HG02981 (cell line): ENCODE measurements at regions not wholly inside any gene's neighbourhood (a gene's known extent, or its start where the extent isn't known, plus 50 kb on each side); places are given as distances from the start of the nearest gene placed in this dataset.

Source experiments
- ATAC-seq: cut with Tn5 transposase; IDR thresholded peaks from one replicate; pipeline ENCODE4 v1.9.1; 2021; ENCODE audit warnings: mild to moderate bottlenecking, moderate library complexity; ENCODE audit not compliant: unreplicated experiment

DNA sequence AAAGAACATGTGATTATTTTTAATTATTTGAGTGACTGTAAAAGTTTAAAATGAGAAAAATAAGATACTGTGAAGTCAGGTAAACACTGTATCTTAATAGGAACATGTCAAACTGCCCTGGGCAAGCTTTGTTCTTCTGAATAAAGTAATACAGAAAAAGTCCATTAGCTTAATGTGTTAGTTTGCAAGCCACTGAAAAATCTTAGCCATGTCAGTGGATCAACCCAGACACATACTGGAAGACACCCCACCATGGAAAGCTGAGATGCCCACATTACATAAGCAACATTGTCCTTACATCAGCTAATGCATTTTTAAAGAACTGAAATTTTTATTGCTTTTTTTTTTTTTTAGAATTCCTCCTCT, 155.2 kb downstream of the BBOX1 start:
- no peak for ATAC-seq

DNA sequence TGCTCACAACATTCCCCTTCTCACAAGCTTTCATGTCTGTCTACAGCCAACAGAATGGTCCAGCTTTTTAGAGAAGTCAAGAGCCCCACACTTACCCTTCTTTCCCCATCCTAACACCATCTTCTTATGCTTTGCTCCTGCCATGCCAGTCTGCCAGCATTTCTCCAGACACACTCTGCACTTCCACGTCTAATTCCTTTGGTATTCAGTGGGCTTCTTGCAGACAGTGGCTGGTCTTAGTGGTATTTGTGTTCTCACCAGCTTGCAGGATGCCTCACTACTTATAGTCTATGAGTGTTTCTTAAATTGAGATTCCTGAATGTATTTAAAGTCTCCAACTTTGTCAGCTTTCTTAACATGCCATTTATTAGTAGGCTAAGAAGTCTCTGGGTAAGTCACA, 154.4 kb downstream of the BBOX1 start:
- ATAC-seq, result no peak

DNA sequence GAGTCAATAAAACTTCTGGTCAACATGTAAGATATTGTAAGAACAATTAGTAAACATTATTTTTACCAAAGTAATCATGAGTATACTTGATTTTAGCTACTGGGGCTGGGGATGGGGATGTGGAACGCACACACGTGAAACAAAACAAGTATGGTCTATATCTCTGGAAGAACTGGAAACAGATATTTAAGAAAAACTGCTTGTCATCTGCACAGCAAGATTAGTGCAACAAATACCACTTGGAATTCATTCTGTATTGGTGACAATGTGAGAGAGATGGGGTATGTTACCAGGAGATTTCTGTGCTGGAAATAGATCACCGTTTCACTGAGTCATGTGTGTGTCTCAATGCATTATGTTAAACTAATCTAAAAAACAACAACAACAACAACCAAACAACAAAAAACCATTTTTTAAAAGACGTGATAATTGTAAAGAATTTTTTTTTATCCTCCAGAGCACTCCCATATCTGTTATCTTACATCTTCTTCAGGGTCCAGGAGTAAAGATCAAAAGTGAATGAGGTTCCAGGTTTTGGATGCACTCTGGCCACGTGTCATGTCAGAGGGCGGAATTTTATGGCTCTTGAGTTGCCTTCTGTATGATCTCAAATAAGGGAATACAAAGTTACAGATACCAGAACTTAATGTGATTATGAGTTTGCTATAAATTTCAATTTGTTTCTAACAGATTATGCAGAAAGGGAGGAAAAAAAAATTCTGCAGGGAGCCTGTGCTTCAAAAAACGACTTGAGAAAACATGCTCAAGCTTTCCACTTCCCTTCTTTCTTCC, 153.0 kb downstream of the BBOX1 start:
- ATAC-seq, result no peak

DNA sequence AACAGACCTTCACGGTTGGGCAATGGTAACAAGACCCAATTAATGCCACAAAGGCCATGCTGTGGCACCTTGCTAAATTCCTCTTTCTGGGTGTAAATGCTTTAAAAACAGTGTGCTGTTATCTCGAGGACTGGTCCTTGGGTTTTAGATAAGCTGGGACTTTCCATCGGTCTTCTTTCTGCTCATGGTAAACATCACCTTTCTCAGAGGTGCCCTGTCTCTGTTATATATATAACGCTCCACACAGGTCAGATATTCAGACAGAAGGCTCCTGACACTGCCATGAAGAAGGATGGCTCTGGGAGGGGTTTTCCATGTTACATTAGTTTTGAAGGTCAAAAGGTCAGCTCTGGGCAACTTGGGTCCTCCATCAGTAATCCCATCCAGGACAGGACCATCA, 151.6 kb downstream of the BBOX1 start:
- no peak for ATAC-seq

DNA sequence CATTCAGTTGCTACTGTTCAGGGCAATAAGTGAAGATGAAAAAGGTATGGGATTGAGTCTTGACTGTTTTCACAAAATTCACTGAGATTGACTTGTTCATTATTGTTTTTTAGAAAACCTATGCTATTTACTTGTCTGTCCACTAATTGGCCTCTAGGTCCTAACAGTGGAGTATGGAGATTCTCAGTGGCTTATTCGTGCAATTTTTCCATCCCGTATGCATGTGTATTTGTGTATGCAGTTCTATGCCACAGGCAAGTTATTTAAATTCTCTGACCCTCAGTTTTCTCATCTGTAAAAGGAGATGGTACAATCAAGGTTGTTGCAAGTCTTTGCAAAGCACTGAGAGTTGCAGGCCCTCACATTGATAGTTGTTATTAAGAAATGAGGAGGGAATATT, 151.0 kb downstream of the BBOX1 start:
- no peak for ATAC-seq

DNA sequence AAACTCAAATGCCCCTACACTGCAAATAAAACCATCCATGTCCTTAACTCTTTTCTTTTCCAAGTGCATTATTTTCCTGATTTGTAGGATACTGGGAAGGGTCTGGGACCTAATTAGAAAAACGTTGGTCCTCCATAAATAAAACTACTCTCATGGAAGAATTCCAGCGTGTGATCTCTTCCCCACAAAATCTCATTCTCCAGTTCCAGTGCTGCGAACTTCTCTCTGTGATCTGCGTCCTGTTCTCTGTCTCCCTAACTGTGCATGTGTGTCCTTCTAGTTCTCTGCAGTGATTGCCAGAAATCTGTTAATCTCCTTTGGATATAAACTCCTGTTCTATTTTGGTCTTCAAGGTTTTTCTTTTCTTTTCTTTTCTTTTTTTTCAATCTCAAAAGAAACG, 148.1 kb downstream of the BBOX1 start:
- no peak for ATAC-seq

DNA sequence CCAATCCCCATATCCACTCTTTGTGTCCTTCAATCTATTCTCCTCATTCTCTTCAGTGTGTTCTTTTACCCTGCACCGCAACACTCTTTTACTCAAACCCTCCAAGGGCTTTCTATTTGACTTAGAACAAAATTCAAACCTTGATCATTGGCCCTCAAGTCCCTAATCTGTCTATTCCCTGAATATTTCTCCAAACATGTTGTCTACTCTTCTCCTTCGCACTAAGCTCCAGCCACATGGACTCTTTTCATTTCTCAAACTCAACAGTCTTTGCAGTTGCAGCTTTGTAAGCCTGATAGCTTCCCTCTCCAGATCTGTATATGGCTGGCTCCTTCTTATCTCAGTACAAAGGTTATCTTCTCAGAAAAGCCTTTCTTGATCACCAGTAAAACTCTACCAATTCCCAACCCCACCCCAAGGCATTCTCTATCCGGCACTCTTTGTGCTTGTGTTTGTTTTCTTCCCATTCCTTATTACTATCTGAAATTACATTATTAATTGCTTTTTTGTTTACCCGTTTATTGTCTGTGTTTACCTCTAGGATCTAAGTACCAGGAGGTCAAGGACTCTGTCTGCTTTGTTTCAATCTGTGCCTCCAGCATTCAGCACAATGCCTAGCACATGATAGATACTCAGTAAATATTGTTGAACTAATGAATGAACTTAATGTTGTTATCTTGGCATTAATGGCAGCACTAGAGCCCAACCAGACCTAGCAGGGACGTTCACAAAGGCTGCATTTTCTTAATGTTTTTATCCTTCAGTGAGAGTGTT, 147.4 kb downstream of the BBOX1 start:
- ATAC-seq, result no peak

DNA sequence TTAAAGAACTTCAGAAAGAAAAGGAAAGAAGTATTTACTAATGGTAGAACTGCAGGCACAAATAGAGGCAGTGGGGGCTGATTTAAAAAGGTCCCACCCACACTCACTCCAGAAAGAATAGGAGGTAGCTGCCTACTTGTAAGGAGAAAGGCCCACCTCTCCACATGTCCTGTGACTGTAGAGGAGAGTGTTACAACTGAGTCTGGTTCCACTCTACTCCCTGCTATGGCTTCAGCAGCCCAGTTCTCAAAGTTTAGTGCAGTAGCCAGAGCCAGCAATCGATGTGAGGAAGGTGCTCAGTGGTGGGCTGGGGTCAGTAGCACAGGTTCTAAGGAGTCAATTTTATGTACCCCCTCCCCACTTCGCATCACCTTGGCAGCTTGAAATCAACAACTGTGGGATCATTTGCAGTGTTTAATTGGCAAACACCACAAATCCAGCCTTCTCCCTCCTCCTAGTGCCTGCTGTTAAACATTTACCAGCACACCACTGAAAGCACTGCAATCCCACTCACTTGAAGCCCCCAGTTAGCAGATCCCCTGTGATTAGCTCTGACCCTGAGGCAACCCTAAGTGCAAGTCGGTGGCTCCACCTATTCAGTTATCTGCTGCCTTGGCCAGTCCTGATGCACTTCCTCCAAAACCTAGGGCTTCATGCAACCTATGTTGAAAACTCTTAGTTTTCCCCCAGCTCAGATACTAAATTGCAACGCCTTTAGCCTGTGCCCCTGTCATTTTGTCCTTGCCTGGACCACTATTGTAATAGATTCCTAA, 146.6 kb downstream of the BBOX1 start:
- ATAC-seq, result no peak

DNA sequence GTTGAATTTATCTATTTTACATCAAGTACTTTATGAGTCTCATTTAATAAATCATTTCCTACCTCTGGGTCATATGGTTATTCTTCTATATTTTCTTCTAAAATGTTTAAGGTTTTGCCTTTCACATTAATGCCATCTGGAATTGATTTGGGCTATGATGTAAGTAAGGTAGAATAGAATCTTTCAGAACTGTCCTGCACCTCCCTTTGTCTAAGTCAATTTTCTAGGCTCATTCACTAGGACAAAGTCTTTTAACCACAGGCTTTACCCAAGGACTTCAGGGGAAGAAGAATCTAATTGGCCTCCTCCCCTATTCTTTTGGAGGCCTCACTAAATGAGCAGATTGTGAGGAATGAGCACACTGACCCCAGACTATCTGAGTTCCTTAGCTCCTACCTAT, 146.0 kb downstream of the BBOX1 start:
- no peak for ATAC-seq

DNA sequence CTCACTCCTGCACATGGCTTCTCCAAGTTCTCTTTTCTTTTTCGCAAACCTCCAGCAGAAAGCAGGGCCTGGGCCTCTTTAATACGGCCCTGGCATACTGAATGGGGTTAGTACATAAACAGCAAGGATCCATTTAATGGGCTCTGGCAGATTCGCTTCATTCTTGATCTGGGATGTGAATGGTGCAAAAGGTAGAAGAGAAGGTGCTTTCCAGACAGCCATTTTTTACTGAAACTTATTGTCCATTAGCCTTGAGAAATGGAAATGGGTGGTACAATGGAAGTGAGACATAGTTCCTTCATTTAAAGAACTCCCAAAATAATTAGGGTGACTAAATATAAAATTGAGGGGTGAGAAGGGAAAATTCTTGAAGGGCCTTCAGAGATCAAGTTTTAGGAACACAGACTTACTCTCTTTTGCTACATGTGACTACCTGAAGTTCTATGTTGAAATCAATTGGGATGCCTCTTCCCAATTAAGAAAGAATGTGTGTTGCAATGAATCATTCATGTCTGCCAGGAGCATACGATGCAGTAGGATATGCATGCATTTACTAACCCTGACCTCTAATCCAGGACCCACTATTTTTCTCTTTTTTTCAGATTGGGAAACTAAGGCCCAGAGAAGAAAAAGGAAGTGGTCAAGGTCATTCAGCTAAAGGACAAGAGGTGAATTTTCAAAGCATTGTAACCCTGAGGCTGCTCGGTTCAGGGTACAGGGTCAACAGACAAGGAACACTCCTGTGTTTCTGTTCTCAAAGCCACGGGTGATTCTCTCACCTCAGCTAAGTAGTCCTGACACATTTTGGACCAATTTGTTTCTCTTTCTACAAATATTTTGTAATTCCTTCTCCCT, 144.1 kb downstream of the BBOX1 start:
- ATAC-seq, result no peak

DNA sequence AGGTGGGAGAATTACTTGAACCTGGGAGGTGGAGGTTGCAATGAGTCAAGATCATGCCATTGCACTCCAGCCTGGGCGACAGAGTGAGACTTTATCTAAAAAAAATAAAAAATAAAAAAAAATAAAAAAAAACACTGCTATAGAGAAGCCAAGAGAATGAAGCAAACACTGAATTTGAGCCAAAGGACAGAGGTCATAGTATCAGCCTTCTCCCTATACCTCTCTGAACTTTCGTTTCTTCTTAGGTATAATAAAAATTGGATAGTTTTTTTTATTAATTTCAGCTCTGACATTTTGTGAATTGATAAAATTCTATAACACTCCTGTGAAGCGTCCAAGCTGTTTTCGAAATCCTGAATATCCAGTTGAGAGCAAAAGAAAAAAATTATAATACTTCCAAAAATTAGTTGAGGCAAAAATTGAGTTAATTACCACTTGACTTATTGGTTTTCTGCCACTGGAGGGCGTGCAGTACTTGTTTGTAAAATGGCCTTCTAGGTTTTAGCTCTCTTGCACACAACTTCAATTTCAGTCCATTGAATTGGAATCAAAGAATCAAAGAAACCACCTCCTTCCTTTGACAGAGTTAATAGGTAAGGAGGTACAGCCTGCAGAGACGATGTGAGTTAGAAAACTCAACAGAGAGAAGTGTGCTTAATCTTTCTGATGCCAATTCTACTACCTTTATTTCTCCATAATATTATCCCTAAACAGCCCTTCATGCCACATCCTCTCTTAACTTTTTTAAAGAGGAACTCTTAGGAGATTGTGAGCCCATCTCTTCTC, 143.2 kb downstream of the BBOX1 start:
- ATAC-seq, result no peak

DNA sequence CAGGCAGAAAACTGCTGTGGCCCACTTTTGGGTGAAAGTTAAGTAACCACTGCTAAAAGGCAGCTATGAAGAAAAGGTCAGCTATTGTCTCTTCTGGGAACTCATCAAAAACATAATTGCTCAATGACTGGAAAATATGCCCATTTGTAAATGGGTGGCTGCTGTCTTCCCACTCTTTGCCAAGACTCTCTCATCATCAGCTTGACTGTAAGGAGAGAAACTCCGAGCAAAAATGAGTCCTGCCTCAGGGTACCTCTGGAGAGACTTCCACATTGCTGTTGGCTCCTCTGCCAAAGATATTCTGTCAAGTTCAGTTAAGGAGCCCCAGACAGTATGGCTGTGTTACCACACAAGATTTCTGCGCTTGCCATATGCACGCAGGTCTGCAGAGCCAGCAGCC, 138.7 kb downstream of the BBOX1 start:
- no peak for ATAC-seq

DNA sequence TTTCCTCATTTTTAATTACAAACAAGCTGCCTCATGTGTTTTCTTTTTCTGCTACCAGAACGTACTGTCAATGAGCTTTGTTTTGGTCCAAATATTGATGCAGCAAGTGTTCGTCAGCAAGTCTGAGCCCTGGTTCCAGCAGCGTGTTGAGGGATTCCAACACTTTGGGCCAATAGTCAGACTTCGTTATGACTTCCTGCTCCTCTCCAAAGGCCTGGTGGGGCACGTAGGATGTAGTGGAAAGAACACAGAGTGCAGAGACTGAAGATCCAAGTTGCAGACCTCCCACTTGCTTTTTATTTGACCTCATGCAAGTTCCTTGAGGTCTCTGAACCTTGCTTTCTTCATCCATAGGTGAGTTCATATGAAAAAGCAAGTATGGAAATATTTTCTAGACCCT, 138.2 kb downstream of the BBOX1 start:
- ATAC-seq, result no peak
